AG04449 (cell line): ENCODE measurements at regions not wholly inside any gene's neighbourhood (a gene's known extent, or its start where the extent isn't known, plus 50 kb on each side); places are given as distances from the start of the nearest gene placed in this dataset.

ENCODE experiments used
- CTCF ChIA-PET: fragments of 350-600 bp; formaldehyde crosslinking; extraction: SDS; loops from one replicate; lab custom pipeline; 2021; ENCODE audit warnings: antibody characterized with exemption; lab: Yijun Ruan, JAX
- POLR2A ChIA-PET: fragments of 400-600, 350-600 bp; formaldehyde crosslinking; extraction: SDS; loops from one replicate; lab custom pipeline; 2020; ENCODE audit warnings: antibody characterized with exemption, inconsistent platforms; lab: Yijun Ruan, JAX
- DNase-seq: peaks from one replicate; pipeline ENCODE4 v3.0.0-alpha.2; 2010; ENCODE audit warnings: low read depth, low spot score
- H3K4me3 ChIP-seq: 2 replicates; pipeline ENCODE4 v1.5.1; 2011; ENCODE audit warnings: low read depth, mild to moderate bottlenecking, control low read depth, low read length
- TF ChIP-seq, protein P1 (sequence below): IDR thresholded peaks from one replicate; pipeline ENCODE4 v1.5.1; 2011; ENCODE audit warnings: mild to moderate bottlenecking, moderate library complexity, low read length, control low read depth, inconsistent platforms; ENCODE audit not compliant: insufficient read depth; ENCODE audit errors: missing control alignments

DNA sequence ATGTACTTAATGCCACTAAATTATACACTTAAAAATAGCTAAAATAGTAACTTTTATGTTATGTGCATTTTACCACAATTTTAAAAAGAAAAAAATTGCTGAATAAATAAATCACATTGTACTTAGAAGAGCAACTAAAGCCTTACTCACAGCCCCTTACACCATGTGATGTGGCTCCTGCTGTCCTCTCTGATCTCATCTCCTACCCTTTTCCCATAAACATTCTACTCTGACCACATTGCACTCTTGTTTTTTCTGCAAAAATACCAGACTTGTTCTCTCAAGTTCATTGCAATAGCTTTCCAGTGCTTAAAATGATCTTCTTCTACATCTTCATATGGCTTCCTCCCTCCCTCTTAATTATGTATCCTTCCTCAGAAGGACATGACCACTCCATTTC is 268.4 kb downstream of the ELAVL2 start:
- ChIA-PET POLR2A (no interaction called here), CTCF (no interaction called here)
- TF ChIP-seq, protein P1, sequence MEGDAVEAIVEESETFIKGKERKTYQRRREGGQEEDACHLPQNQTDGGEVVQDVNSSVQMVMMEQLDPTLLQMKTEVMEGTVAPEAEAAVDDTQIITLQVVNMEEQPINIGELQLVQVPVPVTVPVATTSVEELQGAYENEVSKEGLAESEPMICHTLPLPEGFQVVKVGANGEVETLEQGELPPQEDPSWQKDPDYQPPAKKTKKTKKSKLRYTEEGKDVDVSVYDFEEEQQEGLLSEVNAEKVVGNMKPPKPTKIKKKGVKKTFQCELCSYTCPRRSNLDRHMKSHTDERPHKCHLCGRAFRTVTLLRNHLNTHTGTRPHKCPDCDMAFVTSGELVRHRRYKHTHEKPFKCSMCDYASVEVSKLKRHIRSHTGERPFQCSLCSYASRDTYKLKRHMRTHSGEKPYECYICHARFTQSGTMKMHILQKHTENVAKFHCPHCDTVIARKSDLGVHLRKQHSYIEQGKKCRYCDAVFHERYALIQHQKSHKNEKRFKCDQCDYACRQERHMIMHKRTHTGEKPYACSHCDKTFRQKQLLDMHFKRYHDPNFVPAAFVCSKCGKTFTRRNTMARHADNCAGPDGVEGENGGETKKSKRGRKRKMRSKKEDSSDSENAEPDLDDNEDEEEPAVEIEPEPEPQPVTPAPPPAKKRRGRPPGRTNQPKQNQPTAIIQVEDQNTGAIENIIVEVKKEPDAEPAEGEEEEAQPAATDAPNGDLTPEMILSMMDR = no peak
- no peak for DNase-seq
- H3K4me3 ChIP-seq = no peak overlapping the region

DNA sequence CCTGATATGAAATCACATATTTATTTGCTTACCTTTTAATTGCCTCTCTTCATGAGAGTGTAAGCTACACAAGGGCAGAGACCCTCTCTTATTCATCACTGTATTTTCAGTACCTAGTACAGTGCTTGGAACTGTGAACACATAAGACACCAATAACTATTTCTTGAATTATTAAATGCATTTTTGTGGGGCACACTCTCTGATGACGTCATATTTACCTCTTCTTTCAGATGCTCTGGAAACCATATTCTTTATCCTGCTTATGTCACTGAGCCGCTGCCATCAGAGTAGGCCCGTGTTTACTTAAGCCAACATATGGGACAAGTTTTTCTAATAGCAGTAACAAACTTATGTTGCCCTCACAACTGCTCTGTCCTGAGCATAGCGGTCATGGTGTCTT is 266.5 kb downstream of the ELAVL2 start:
- POLR2A ChIA-PET = no interaction called here
- CTCF ChIA-PET = no interaction called here
- TF ChIP-seq, protein P1 = no peak
- DNase-seq = no peak
- no peak overlapping the region for H3K4me3 ChIP-seq

DNA sequence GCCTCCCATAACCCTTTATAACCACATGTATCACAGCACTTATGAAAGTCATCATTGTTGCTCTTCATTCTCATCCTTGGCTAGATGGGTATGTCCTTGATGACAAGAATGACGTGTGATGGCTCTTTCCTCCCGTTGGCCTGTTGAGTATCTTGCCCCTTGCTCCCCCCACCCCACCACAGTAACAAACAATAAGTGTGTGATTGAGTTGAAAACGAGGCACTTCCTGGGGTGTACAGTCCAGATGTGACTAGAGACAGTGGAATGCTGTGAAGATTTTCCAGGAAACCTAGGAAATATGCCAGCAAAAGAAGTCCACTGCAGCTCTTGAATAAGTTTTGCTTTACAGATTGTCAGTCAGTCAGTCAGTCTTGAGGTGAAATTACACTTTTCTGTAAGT is 262.5 kb downstream of the ELAVL2 start:
- no peak for DNase-seq
- CTCF ChIA-PET = no interaction called here
- H3K4me3 ChIP-seq = no peak overlapping the region
- POLR2A ChIA-PET = no interaction called here
- TF ChIP-seq, protein P1 = no peak

DNA sequence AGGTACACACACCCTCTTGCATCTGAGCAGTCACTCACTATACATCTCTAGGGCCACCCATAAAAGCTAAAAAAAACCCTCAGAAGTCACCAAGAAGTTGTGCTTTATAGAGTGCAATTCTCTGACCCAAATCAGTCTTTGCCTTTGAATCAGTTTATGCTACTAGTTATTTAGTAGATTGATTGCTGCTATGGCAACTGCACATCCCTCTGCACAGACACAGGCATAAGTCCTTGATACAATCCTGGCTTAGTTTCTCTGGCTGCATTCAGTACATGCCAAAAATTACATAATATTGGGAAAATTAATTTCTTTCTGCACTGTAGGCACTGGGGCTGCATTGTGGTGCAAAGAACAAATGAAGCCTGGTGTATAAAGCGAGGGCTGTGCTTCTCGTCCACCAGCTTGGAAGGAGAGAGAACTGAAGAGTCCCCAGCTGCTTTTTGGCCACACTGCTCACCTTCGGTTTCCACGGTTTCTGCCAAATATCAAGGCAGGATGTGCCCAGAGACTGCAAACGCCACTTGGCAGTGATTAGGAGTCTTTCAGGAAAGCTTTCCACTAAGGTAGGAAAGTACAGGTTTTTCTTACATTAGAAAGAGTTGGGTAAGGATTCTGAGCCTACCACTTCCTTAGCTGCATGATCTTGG is 258.4 kb downstream of the ELAVL2 start:
- CTCF ChIA-PET = no interaction called here
- POLR2A ChIA-PET = no interaction called here

DNA sequence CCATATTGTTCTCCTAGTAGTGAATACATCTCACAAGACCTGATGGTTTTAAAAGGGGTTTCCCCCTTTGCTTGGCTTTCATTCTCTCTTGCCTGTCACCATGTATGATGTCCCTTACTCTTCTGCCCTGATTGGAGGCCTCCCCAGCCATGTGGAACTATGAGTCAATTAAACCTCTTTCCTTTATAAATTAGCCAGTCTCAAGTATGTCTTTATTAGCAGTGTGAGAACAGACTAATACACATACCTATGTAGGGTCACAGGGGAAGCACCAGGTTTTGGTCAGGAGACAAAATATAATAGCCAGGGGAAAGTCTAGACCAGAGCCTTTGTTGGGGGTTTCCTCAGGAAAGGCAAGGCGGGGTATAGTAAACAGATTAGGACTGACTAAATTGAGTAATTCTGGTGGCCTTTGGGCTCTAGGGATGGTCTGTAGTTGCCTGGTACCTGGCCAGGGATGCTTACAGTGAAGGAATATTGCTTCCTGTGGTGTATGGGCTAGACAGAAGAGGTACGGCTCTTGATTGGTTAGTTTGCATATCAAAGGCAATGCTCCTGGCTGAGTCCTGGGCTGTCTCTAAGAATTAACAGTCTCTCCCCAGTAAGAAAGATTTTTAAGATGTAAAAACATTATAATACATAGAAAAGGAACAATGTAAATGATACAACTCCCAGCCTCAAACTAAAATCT is 254.5 kb downstream of the ELAVL2 start:
- no peak for DNase-seq
- H3K4me3 ChIP-seq = no peak overlapping the region
- TF ChIP-seq, protein P1 = no peak
- POLR2A ChIA-PET = no interaction called here
- CTCF ChIA-PET = no interaction called here

More for the DNA sequence above, 258.4 kb downstream of the ELAVL2 start:
- DNase-seq = no peak
- TF ChIP-seq, protein P1 = no peak
- H3K4me3 ChIP-seq = no peak overlapping the region

DNA sequence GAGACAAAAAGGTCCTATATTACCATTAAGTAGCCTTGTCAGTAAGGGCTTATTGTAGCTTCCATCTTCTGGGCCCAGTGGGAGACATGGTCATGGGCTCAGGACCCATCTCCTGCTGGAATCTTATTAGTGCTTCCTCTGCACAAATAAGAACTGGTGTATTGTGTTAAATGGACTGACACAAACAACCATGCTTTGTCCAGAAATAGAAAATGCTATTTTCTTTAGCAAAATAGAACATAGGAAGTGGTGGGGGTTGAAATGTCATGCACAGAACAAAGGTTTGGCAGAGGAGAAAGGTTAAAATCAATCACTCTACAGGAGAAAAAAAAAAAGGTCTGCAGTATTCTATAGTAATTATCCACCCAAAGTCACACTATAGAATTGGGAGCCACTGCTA is 252.2 kb downstream of the ELAVL2 start:
- H3K4me3 ChIP-seq = no peak overlapping the region
- ChIA-PET POLR2A (interaction anchor here (0.7 kb wide), 1 partner anchor 202 kb away, joined by 4 read pairs; no protein-coding TSS in a partner anchor), CTCF (no interaction called here)
- TF ChIP-seq, protein P1 = no peak
- DNase-seq = no peak
